ENCODE measurements at regions not wholly inside any gene's neighbourhood (a gene's known extent, or its start where the extent isn't known, plus 50 kb on each side); places are given as distances from the start of the nearest gene placed in this dataset.

DNA sequence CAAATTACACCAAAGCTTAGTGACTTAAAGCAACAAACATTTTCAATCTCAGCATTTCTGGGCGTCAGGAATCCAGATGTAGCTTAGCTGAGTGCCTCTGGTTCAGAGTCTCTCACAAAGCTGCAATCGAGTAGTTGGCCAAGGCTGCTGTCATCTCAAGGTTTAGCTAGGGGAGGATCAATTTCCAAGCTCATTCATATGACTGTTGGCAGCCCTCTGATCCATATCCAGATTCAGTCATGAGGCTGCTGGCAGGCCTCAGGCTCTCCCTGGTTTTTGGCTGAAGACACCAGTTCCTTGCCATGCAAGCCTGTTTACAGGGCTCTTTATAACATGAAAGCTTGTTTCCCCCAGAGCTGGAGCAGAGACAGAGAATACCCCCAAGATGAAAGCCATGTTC, 419.5 kb upstream of the TLE4 start:
- no peak for TF ChIP-seq EZH2phosphoT487 (conservative IDR thresholded peaks at IDR 0.05; ENCODE audit: low read length)
- TF ChIP-seq, protein P1, sequence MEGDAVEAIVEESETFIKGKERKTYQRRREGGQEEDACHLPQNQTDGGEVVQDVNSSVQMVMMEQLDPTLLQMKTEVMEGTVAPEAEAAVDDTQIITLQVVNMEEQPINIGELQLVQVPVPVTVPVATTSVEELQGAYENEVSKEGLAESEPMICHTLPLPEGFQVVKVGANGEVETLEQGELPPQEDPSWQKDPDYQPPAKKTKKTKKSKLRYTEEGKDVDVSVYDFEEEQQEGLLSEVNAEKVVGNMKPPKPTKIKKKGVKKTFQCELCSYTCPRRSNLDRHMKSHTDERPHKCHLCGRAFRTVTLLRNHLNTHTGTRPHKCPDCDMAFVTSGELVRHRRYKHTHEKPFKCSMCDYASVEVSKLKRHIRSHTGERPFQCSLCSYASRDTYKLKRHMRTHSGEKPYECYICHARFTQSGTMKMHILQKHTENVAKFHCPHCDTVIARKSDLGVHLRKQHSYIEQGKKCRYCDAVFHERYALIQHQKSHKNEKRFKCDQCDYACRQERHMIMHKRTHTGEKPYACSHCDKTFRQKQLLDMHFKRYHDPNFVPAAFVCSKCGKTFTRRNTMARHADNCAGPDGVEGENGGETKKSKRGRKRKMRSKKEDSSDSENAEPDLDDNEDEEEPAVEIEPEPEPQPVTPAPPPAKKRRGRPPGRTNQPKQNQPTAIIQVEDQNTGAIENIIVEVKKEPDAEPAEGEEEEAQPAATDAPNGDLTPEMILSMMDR (IDR thresholded peaks at IDR 0.05; ENCODE audit: insufficient read depth, low read length, poor library complexity, severe bottlenecking), result no peak
- no peak overlapping the region for H2AFZ ChIP-seq (ENCODE audit: low read depth, low read length, severe bottlenecking)
- H3K9me3 ChIP-seq (ENCODE audit: insufficient read depth, low read length), result no peaks in the 10 kb centered on the region
- no peak overlapping the region for H3K27ac ChIP-seq (ENCODE audit: low read depth, low read length)
- no peak overlapping the region for H3K9ac ChIP-seq (ENCODE audit: low read length)
- H3K9me2 ChIP-seq (replicated peaks; ENCODE audit: insufficient read depth, low read length), result peaks cover 3% of the 10 kb centered on the region; the same call in 1 of the 2 replicates
- no peak overlapping the region for H3K4me3 ChIP-seq (ENCODE audit: insufficient read depth, low read length, poor library complexity, severe bottlenecking)
- no peaks in the 10 kb centered on the region for H3K27me3 ChIP-seq (ENCODE audit: low read length)
- H3K4me2 ChIP-seq (ENCODE audit: low read depth, low read length, poor library complexity, severe bottlenecking), result no peak overlapping the region
- H3K36me3 ChIP-seq (ENCODE audit: low read length), result no peaks in the 10 kb centered on the region
- no peaks in the 10 kb centered on the region for H4K20me1 ChIP-seq (ENCODE audit: low read depth, low read length)
- no peaks in the 10 kb centered on the region for H3K79me2 ChIP-seq (ENCODE audit: insufficient read depth, low read length)
- no peaks in the 10 kb centered on the region for H3F3A ChIP-seq (ENCODE audit: insufficient read depth)

DNA sequence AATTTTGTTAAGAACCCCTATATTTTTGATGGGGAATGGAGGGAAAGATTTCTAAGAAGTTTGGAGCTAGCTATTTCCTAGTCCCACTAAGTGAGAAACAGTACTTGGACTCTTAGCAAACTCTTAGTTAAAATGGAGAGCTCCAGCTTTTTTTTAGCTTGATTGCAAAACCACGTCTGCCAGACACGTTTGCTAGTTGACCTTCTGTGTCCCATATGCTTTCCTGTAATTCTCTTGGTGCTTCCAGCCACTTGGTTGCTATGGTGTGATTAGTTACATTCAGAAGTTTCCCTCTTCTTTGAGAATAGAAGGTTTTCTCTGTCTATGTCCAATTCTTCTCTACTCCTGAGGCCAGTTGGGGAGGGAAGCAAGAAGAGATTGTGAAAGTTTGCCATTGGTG, 417.0 kb upstream of the TLE4 start:
- Histone ChIP-seq H3K9me3 (ENCODE audit: insufficient read depth, low read length) (no peaks in the 10 kb centered on the region), H3K9me2 (replicated peaks; ENCODE audit: insufficient read depth, low read length) (no peaks in the 10 kb centered on the region), H2AFZ (ENCODE audit: low read depth, low read length, severe bottlenecking) (no peak overlapping the region), H3K4me3 (ENCODE audit: insufficient read depth, low read length, poor library complexity, severe bottlenecking) (no peak overlapping the region), H3K27ac (ENCODE audit: low read depth, low read length) (no peak overlapping the region), H3K4me2 (ENCODE audit: low read depth, low read length, poor library complexity, severe bottlenecking) (no peak overlapping the region), H3K79me2 (ENCODE audit: insufficient read depth, low read length) (no peaks in the 10 kb centered on the region), H3K9ac (ENCODE audit: low read length) (no peak overlapping the region), H3K27me3 (ENCODE audit: low read length) (no peaks in the 10 kb centered on the region), H3F3A (ENCODE audit: insufficient read depth) (no peaks in the 10 kb centered on the region), H4K20me1 (ENCODE audit: low read depth, low read length) (no peaks in the 10 kb centered on the region), H3K36me3 (ENCODE audit: low read length) (no peaks in the 10 kb centered on the region)
- TF ChIP-seq EZH2phosphoT487 (conservative IDR thresholded peaks at IDR 0.05; ENCODE audit: low read length), result no peak
- TF ChIP-seq, protein P1 (IDR thresholded peaks at IDR 0.05; ENCODE audit: insufficient read depth, low read length, poor library complexity, severe bottlenecking), result no peak

GRCh38 chr9:79155308-79155707, 416.5 kb upstream of the TLE4 start:
- Histone ChIP-seq H3K27me3 (ENCODE audit: low read length) (no peaks in the 10 kb centered on the region), H3K9me2 (replicated peaks; ENCODE audit: insufficient read depth, low read length) (no peaks in the 10 kb centered on the region), H3K27ac (ENCODE audit: low read depth, low read length) (no peak overlapping the region), H3K36me3 (ENCODE audit: low read length) (no peaks in the 10 kb centered on the region), H3K9ac (ENCODE audit: low read length) (no peak overlapping the region), H3K4me3 (ENCODE audit: insufficient read depth, low read length, poor library complexity, severe bottlenecking) (no peak overlapping the region), H3K9me3 (ENCODE audit: insufficient read depth, low read length) (no peaks in the 10 kb centered on the region), H3K4me2 (ENCODE audit: low read depth, low read length, poor library complexity, severe bottlenecking) (no peak overlapping the region), H4K20me1 (ENCODE audit: low read depth, low read length) (no peaks in the 10 kb centered on the region), H3F3A (ENCODE audit: insufficient read depth) (no peaks in the 10 kb centered on the region), H2AFZ (ENCODE audit: low read depth, low read length, severe bottlenecking) (no peak overlapping the region), H3K79me2 (ENCODE audit: insufficient read depth, low read length) (no peaks in the 10 kb centered on the region)
- TF ChIP-seq, protein P1 (IDR thresholded peaks at IDR 0.05; ENCODE audit: insufficient read depth, low read length, poor library complexity, severe bottlenecking), result no peak
- TF ChIP-seq EZH2phosphoT487 (conservative IDR thresholded peaks at IDR 0.05; ENCODE audit: low read length), result no peak
